ENCODE measurements at regions not wholly inside any gene's neighbourhood (a gene's known extent, or its start where the extent isn't known, plus 50 kb on each side); places are given as distances from the start of the nearest gene placed in this dataset.

DNA sequence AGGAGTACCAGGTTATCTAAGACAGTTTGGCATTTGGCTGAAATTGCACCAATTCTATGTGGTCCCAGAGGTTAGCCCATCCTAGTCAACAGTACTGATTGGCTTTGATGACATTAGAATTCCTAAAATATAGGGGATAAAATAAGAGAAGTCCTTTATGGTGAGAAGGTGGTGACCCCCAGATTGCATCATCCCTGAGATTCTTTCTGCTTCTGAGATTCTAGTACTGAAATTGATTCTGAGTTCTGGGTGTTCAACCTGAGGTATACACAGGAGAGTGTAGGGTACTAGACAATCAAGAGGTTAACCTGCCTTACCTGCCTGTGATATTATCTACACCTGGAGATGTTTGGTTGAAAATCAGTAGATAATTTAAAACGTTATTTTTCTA is 140.9 kb upstream of the MRPS22 start (continued):
- TF ChIP-seq ZNF660 (tag by site-specific recombination; IDR thresholded peaks at IDR 0.05), result no peak
- TF ChIP-seq ZNF302 (tag by site-specific recombination; IDR thresholded peaks at IDR 0.05; ENCODE audit: low read depth), result no peak

DNA sequence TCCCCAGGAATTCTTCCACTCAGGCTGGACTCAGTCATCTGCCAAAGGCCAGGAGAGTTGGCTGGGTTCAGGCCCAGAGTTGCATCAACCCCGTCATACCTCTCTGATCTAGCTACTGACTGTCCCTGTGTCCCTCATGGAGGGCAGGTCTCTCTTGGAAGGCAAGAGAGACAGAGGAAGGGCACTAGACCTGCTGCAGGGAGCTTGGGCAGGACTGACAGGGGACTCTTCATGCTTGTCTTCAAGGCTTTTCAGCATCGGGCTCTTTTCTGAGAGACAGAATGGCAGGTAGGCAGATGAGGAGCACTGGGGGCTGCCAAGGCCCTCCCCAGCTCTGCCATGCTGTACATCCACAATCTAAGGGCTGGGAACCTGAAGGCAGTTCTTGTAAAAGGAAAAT is 140.1 kb upstream of the MRPS22 start:
- Histone ChIP-seq H3K4me3 (ENCODE audit: low read depth, low read length) (no peak overlapping the region), H3K4me1 (ENCODE audit: control insufficient read depth, insufficient read depth, low read length) (no peaks in the 10 kb centered on the region), H3K27ac (ENCODE audit: extremely low read depth, low read depth, low read length) (no peak overlapping the region), H3K9me3 (ENCODE audit: control insufficient read depth, insufficient read depth, low read depth, low read length) (no peaks in the 10 kb centered on the region), H3K36me3 (ENCODE audit: control insufficient read depth in 2 of 2, insufficient read depth in 1 of 2, low read length in 2 of 2) (no peaks in the 10 kb centered on the region)
- ChIA-PET CTCF (no interaction called here), POLR2A (no interaction called here)
- TF ChIP-seq SP2 (tag by site-specific recombination; IDR thresholded peaks at IDR 0.05), result no peak
- TF ChIP-seq EGR2 (tag by site-specific recombination; IDR thresholded peaks at IDR 0.05; ENCODE audit: low read depth), result no peak
- no peak for TF ChIP-seq ZNF791 (tag by site-specific recombination; IDR thresholded peaks at IDR 0.05)
- TF ChIP-seq SCRT1 (tag by site-specific recombination; IDR thresholded peaks at IDR 0.05; ENCODE audit: borderline replicate concordance), result no peak
- TF ChIP-seq ZNF473 (tag by site-specific recombination; IDR thresholded peaks at IDR 0.05), result no peak
- TF ChIP-seq ZNF23 (tag by site-specific recombination; IDR thresholded peaks at IDR 0.05; ENCODE audit: borderline replicate concordance), result no peak
- TF ChIP-seq, protein P1, sequence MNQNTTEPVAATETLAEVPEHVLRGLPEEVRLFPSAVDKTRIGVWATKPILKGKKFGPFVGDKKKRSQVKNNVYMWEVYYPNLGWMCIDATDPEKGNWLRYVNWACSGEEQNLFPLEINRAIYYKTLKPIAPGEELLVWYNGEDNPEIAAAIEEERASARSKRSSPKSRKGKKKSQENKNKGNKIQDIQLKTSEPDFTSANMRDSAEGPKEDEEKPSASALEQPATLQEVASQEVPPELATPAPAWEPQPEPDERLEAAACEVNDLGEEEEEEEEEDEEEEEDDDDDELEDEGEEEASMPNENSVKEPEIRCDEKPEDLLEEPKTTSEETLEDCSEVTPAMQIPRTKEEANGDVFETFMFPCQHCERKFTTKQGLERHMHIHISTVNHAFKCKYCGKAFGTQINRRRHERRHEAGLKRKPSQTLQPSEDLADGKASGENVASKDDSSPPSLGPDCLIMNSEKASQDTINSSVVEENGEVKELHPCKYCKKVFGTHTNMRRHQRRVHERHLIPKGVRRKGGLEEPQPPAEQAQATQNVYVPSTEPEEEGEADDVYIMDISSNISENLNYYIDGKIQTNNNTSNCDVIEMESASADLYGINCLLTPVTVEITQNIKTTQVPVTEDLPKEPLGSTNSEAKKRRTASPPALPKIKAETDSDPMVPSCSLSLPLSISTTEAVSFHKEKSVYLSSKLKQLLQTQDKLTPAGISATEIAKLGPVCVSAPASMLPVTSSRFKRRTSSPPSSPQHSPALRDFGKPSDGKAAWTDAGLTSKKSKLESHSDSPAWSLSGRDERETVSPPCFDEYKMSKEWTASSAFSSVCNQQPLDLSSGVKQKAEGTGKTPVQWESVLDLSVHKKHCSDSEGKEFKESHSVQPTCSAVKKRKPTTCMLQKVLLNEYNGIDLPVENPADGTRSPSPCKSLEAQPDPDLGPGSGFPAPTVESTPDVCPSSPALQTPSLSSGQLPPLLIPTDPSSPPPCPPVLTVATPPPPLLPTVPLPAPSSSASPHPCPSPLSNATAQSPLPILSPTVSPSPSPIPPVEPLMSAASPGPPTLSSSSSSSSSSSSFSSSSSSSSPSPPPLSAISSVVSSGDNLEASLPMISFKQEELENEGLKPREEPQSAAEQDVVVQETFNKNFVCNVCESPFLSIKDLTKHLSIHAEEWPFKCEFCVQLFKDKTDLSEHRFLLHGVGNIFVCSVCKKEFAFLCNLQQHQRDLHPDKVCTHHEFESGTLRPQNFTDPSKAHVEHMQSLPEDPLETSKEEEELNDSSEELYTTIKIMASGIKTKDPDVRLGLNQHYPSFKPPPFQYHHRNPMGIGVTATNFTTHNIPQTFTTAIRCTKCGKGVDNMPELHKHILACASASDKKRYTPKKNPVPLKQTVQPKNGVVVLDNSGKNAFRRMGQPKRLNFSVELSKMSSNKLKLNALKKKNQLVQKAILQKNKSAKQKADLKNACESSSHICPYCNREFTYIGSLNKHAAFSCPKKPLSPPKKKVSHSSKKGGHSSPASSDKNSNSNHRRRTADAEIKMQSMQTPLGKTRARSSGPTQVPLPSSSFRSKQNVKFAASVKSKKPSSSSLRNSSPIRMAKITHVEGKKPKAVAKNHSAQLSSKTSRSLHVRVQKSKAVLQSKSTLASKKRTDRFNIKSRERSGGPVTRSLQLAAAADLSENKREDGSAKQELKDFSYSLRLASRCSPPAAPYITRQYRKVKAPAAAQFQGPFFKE (tag by site-specific recombination; IDR thresholded peaks at IDR 0.05; ENCODE audit: borderline replicate concordance), result no peak
- no peak for TF ChIP-seq ZNF140 (tag by site-specific recombination; IDR thresholded peaks at IDR 0.05)
- TF ChIP-seq ZBTB8A (tag by site-specific recombination; IDR thresholded peaks at IDR 0.05), result no peak
- no peak for TF ChIP-seq TCF7L2 (IDR thresholded peaks at IDR 0.05; ENCODE audit: borderline replicate concordance, low read depth, low read length)
- TF ChIP-seq SETDB1 (IDR thresholded peaks at IDR 0.05; ENCODE audit: insufficient read length, low read length), result no peak
- TF ChIP-seq, protein P2, sequence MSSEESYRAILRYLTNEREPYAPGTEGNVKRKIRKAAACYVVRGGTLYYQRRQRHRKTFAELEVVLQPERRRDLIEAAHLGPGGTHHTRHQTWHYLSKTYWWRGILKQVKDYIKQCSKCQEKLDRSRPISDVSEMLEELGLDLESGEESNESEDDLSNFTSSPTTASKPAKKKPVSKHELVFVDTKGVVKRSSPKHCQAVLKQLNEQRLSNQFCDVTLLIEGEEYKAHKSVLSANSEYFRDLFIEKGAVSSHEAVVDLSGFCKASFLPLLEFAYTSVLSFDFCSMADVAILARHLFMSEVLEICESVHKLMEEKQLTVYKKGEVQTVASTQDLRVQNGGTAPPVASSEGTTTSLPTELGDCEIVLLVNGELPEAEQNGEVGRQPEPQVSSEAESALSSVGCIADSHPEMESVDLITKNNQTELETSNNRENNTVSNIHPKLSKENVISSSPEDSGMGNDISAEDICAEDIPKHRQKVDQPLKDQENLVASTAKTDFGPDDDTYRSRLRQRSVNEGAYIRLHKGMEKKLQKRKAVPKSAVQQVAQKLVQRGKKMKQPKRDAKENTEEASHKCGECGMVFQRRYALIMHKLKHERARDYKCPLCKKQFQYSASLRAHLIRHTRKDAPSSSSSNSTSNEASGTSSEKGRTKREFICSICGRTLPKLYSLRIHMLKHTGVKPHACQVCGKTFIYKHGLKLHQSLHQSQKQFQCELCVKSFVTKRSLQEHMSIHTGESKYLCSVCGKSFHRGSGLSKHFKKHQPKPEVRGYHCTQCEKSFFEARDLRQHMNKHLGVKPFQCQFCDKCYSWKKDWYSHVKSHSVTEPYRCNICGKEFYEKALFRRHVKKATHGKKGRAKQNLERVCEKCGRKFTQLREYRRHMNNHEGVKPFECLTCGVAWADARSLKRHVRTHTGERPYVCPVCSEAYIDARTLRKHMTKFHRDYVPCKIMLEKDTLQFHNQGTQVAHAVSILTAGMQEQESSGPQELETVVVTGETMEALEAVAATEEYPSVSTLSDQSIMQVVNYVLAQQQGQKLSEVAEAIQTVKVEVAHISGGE (tag by site-specific recombination; conservative IDR thresholded peaks at IDR 0.05; ENCODE audit: low read depth), result no peak

DNA sequence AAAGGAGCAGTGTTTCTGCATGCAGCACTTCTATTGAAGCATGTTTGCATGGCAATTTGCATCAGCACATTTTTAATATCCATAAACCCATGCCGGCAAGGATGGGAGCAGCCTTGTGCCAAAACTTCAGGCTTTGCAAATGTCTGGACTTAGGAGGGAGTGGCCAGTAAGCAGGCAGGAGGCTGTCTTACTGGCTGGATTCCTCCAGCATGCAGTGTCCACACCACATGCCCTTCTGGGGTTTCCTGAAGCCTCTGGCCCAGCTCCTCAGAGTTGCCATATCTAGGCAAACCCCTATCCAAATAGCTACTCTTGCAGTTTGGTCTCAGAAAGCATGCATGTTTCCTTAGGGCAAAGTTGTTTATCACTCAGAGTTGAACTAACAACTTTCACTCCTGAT is 139.1 kb upstream of the MRPS22 start:
- H3K9me3 ChIP-seq (ENCODE audit: control insufficient read depth, insufficient read depth, low read depth, low read length), result no peaks in the 10 kb centered on the region
- CTCF ChIA-PET, result no interaction called here
- TF ChIP-seq, protein P3, sequence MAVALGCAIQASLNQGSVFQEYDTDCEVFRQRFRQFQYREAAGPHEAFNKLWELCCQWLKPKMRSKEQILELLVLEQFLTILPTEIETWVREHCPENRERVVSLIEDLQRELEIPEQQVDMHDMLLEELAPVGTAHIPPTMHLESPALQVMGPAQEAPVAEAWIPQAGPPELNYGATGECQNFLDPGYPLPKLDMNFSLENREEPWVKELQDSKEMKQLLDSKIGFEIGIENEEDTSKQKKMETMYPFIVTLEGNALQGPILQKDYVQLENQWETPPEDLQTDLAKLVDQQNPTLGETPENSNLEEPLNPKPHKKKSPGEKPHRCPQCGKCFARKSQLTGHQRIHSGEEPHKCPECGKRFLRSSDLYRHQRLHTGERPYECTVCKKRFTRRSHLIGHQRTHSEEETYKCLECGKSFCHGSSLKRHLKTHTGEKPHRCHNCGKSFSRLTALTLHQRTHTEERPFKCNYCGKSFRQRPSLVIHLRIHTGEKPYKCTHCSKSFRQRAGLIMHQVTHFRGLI (tag by site-specific recombination; IDR thresholded peaks at IDR 0.05), result no peak
- TF ChIP-seq ZNF223 (tag by site-specific recombination; IDR thresholded peaks at IDR 0.05), result no peak
- no peak for TF ChIP-seq ZSCAN23 (tag by site-specific recombination; IDR thresholded peaks at IDR 0.05)
- no peak for TF ChIP-seq ZNF791 (tag by site-specific recombination; IDR thresholded peaks at IDR 0.05)
- no peak for TF ChIP-seq ZNF529 (tag by site-specific recombination; IDR thresholded peaks at IDR 0.05; ENCODE audit: insufficient replicate concordance)
- TF ChIP-seq OSR2 (tag by site-specific recombination; IDR thresholded peaks at IDR 0.05), result no peak
- no peak for TF ChIP-seq ZNF16 (tag by site-specific recombination; IDR thresholded peaks at IDR 0.05; ENCODE audit: low read depth)
- TF ChIP-seq, protein P4, sequence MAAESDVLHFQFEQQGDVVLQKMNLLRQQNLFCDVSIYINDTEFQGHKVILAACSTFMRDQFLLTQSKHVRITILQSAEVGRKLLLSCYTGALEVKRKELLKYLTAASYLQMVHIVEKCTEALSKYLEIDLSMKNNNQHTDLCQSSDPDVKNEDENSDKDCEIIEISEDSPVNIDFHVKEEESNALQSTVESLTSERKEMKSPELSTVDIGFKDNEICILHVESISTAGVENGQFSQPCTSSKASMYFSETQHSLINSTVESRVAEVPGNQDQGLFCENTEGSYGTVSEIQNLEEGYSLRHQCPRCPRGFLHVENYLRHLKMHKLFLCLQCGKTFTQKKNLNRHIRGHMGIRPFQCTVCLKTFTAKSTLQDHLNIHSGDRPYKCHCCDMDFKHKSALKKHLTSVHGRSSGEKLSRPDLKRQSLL (tag by site-specific recombination; IDR thresholded peaks at IDR 0.05), result no peak
- no peak for TF ChIP-seq ZBTB20 (tag by site-specific recombination; IDR thresholded peaks at IDR 0.05)
- no peak for TF ChIP-seq ZNF585B (tag by site-specific recombination; IDR thresholded peaks at IDR 0.05)

More for the DNA sequence above, 139.1 kb upstream of the MRPS22 start:
- no peak overlapping the region for H3K4me3 ChIP-seq (ENCODE audit: low read depth, low read length)
- H3K27ac ChIP-seq (ENCODE audit: extremely low read depth, low read depth, low read length), result no peak overlapping the region
- no peaks in the 10 kb centered on the region for H3K4me1 ChIP-seq (ENCODE audit: control insufficient read depth, insufficient read depth, low read length)
- H3K36me3 ChIP-seq (ENCODE audit: control insufficient read depth in 2 of 2, insufficient read depth in 1 of 2, low read length in 2 of 2), result no peaks in the 10 kb centered on the region
- POLR2A ChIA-PET, result no interaction called here
